Upper lobe of right lung (tissue), 1 donor: ENCODE measurements at regions not wholly inside any gene's neighbourhood (a gene's known extent, or its start where the extent isn't known, plus 50 kb on each side); places are given as distances from the start of the nearest gene placed in this dataset.
"Not testable (repeated sequence)": the region's sequence is repeated elsewhere in the genome, so short reads cannot be mapped to it uniquely, and the experiment has no call there.

Experiments used
- ATAC-seq: fragments of 200-7000 bp; cut with Tn5 transposase; one replicate; pipeline ENCODE4 v1.9.1; 2020; ENCODE audit warnings: mild to moderate bottlenecking, moderate library complexity
- DNase-seq: peaks from one replicate; pipeline ENCODE4 v3.0.0-alpha.2; 2020
- H3K27ac ChIP-seq: fragments of 200-600 bp; one replicate; pipeline ENCODE4 v1.8.0; 2022
- H3K27me3 ChIP-seq: fragments of 200-600 bp; one replicate; pipeline ENCODE4 v1.8.0; 2022; ENCODE audit warnings: mild to moderate bottlenecking
- H3K36me3 ChIP-seq: fragments of 200-600 bp; one replicate; pipeline ENCODE4 v1.8.0; 2022
- H3K4me1 ChIP-seq: fragments of 200-600 bp; one replicate; pipeline ENCODE4 v1.8.0; 2022
- H3K4me3 ChIP-seq: fragments of 200-600 bp; one replicate; pipeline ENCODE4 v1.8.0; 2022; ENCODE audit warnings: mild to moderate bottlenecking
- H3K9me3 ChIP-seq: fragments of 200-600 bp; one replicate; pipeline ENCODE4 v1.8.0; 2022
- intact Hi-C: fragments of 100-400 bp; cut with DNase I; formaldehyde crosslinking; loops from one replicate; pipeline ENCODE4 v1.11.0; 2022
- TF ChIP-seq, protein P1 (sequence below): fragments of 200-600 bp; IDR thresholded peaks from one replicate; pipeline ENCODE4 v1.8.0; 2022; ENCODE audit warnings: antibody characterized with exemption
- donor health status: DM: no; HTN: yes; CAD: no; lungs with severe emphysema.

DNA sequence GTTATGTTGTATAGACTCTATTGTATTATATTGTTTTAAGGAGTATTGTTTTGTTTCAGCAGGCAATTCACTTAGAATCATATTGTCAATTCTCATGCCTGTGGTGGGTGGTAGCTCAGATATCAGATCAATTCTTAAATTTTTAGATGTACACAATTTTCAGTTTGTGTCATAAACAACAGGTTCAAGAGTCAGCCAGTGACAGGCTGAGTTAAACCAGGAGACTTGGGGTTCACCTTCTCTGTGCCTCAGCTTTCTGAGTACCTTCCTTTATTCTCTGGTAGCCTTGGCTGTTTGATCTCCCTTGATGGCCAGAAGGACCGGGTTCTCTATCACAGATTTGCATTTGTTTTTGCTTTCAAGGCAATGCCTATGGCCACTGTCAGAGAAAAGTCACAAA, 199.9 kb upstream of the KCNMB2 start:
- intact Hi-C loops: no loop called here
- ATAC-seq (no peak), DNase-seq (no peak)
- Histone ChIP-seq H3K4me3 (no peak overlapping the region), H3K9me3 (no peaks in the 10 kb centered on the region), H3K27me3 (no peaks in the 10 kb centered on the region), H3K27ac (no peak overlapping the region), H3K4me1 (peaks cover 5% of the 10 kb centered on the region), H3K36me3 (no peaks in the 10 kb centered on the region)
- TF ChIP-seq, protein P1, sequence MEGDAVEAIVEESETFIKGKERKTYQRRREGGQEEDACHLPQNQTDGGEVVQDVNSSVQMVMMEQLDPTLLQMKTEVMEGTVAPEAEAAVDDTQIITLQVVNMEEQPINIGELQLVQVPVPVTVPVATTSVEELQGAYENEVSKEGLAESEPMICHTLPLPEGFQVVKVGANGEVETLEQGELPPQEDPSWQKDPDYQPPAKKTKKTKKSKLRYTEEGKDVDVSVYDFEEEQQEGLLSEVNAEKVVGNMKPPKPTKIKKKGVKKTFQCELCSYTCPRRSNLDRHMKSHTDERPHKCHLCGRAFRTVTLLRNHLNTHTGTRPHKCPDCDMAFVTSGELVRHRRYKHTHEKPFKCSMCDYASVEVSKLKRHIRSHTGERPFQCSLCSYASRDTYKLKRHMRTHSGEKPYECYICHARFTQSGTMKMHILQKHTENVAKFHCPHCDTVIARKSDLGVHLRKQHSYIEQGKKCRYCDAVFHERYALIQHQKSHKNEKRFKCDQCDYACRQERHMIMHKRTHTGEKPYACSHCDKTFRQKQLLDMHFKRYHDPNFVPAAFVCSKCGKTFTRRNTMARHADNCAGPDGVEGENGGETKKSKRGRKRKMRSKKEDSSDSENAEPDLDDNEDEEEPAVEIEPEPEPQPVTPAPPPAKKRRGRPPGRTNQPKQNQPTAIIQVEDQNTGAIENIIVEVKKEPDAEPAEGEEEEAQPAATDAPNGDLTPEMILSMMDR: no peak

DNA sequence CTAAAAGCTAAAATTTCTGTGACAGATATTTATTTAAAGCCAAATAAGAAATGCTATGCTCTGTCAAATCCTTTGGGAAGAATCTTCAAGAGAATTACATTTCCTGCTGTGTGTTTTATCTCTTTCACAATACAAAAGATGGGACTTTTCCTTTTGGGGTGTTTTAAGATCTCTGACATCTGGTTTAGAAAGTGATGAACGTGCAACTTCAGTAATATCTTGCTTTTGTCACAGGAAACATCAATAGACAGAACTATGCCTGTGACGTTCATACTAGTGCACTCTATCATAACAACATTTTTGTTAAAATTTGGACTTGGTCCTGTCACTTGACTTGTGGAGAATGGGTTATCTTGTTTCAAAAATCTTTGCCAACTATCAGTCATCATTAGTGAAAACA, 195.7 kb upstream of the KCNMB2 start:
- H3K27me3 ChIP-seq: no peaks in the 10 kb centered on the region
- ATAC-seq: no peak
- no peak for DNase-seq
- no peak overlapping the region for H3K4me3 ChIP-seq
- intact Hi-C loops: no loop called here
- TF ChIP-seq, protein P1: no peak
- no peak overlapping the region for H3K27ac ChIP-seq
- H3K36me3 ChIP-seq: no peaks in the 10 kb centered on the region
- peaks cover 10% of the 10 kb centered on the region for H3K4me1 ChIP-seq
- no peaks in the 10 kb centered on the region for H3K9me3 ChIP-seq

DNA sequence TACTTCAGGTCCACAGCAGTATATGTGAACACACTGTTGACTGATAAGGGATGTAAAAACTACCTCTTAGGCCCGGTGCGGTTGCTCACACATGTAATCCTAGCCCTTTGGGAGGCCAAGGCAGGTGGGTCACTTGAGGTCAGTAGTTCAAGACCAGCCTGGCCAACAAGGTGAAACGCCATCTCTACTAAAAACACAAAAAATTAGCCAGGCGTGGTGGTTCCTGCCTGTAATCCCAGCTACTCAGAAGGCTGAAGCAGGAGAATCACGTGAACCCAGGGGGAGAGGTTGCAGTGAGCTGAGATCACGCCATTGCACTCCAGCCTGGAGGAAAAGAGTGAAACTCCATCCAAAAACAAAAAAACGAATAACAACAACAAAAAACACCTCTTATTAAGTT, 194.6 kb upstream of the KCNMB2 start:
- no peak overlapping the region for H3K4me3 ChIP-seq
- intact Hi-C loops: no loop called here

DNA sequence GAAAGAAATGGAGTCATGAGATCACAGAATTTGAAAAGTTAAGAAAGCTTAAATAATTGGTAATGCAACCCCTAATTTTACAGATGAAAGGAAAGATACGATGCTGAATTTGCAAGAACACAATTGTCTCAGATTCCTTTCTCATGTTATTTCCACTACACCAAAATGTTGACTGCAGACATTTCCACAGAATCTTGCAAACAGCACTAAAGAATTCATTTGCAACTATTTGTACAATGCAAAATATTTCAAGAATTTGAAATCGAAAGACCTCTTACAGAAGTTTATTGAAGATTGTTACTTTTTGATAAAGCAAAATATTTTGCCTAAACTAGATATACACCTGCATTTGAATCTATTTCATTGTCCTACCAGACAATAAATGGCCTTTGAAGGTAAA, 194.1 kb upstream of the KCNMB2 start:
- Histone ChIP-seq H3K4me3 (no peak overlapping the region), H3K4me1 (peaks cover 10% of the 10 kb centered on the region), H3K36me3 (no peaks in the 10 kb centered on the region), H3K27me3 (no peaks in the 10 kb centered on the region), H3K9me3 (no peaks in the 10 kb centered on the region), H3K27ac (no peak overlapping the region)
- TF ChIP-seq, protein P1: no peak
- DNase-seq (no peak), ATAC-seq (no peak)
- intact Hi-C loops: no loop called here

More for the DNA sequence above, 194.6 kb upstream of the KCNMB2 start:
- Histone ChIP-seq H3K36me3 (no peaks in the 10 kb centered on the region), H3K27me3 (no peaks in the 10 kb centered on the region), H3K4me1 (peaks cover 10% of the 10 kb centered on the region), H3K27ac (no peak overlapping the region), H3K9me3 (no peaks in the 10 kb centered on the region)
- no peak for ATAC-seq
- DNase-seq: no peak
- TF ChIP-seq, protein P1: no peak

DNA sequence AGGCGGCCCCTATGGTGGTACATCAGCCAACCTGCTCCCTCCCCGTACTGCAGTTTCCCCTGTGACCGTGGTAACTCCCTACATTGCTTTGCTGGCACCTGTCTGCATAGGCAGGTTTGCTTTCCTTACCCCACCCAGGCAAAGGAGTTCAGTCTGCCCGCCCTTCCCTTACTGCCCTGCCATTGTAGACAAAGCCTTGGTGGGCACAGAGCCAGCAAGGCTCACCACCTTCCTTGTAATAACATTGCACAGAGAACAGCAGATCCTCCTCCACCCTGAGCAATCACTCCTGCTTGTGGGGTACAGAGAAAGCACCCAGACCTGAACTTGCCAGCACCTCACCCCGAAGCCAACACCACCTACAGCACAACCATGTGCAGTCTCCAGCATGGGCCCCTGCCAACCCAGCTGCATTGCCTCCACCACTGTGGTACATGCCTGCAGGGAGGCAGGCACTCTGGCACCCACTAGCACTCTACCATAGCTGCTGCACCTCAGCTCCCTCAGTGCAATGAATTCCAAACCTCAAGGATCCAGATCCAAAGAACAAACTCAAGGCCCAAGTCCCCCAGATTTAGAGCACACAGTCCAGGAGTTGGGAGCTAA, 192.7 kb upstream of the KCNMB2 start:
- peaks cover 10% of the 10 kb centered on the region for H3K4me1 ChIP-seq
- no peak overlapping the region for H3K27ac ChIP-seq
- no peaks in the 10 kb centered on the region for H3K36me3 ChIP-seq
- TF ChIP-seq, protein P1: no peak
- H3K27me3 ChIP-seq: no peaks in the 10 kb centered on the region
- intact Hi-C loops: no loop called here
- peak; percentile 16 for ATAC-seq
- no peak overlapping the region for H3K4me3 ChIP-seq
- DNase-seq: no peak
- no peaks in the 10 kb centered on the region for H3K9me3 ChIP-seq

DNA sequence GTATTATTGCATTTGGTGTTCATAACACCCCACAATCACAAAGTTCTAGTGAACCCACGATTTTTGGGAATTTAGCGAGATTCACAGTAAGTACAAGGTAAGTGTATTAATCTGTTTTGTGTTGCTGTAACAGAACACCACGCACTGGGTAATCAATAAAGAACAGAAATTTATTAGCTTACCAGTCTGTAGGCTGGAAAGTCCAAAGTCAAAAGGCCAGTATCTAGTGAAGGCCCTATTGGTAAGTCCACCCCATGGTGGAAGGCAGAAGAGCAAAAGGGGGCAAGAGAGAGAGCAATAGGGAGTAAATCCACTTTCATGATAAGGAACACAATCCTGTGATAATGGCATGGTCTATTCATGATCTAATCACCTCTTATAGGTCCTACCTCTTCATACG, 190.3 kb upstream of the KCNMB2 start:
- H3K36me3 ChIP-seq: no peaks in the 10 kb centered on the region
- no peaks in the 10 kb centered on the region for H3K27me3 ChIP-seq
- no peak overlapping the region for H3K27ac ChIP-seq
- H3K4me1 ChIP-seq: peaks cover 4% of the 10 kb centered on the region
- TF ChIP-seq, protein P1: no peak
- ATAC-seq (no peak), DNase-seq (no peak)
- intact Hi-C loops: no loop called here
- H3K9me3 ChIP-seq: no peaks in the 10 kb centered on the region
- no peak overlapping the region for H3K4me3 ChIP-seq

DNA sequence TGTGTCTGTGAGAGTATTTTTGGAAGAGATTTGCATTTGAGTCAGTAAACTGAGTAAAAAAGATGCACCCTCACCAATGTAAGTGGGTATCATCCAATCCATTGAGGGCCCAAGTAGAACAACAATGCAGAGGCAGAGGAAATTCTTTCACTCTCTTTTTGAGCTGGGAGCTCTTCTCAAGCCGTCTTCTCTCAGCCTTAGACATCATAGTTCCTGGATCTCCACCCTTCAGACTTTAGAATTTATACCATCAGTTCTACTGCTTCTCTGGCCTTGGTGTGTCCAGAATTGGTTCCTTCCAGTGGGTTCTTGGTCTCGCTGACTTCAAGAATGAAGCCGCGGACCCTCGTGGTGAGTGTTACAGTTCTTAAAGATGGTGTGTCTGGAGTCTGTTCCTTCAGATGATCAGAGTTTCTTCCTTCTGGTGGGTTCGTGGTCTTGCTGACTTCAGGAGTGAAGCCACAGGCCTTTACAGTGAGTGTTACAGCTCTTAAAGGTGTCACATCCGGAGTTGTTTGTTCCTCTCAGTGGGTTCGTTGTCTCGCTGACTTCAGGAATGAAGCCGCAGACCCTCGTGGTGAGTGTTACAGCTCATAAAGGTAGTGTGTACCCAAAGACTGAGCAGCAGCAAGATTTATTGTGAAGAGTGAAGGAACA, 187.5 kb upstream of the KCNMB2 start:
- H3K9me3 ChIP-seq, H3K4me3 ChIP-seq, intact Hi-C loops, H3K27ac ChIP-seq, H3K27me3 ChIP-seq, DNase-seq, ATAC-seq, H3K36me3 ChIP-seq, H3K4me1 ChIP-seq: not testable (repeated sequence)

DNA sequence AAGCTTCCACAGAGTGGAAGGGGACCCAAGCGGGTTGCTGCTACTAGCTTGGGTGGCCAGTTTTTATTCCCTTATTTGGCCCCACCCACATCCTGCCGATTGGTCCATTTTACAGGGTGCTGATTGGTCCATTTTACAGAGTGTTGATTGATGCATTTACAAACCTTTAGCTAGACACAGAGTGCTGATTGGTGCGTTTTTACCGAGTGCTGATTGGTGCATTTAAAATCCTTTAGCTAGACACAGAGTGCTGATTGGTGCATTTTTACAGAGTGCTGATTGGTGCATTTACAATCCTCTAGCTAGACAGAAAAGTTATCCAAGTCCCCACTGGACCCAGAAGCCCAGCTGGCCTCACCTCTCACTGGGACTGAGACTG, 187.0 kb upstream of the KCNMB2 start:
- H3K4me1 ChIP-seq, H3K27ac ChIP-seq, DNase-seq, H3K9me3 ChIP-seq, H3K4me3 ChIP-seq, H3K36me3 ChIP-seq, intact Hi-C loops, H3K27me3 ChIP-seq, ATAC-seq: not testable (repeated sequence)
